IPS DF 6.9 (cell line): ENCODE measurements at regions not wholly inside any gene's neighbourhood (a gene's known extent, or its start where the extent isn't known, plus 50 kb on each side); places are given as distances from the start of the nearest gene placed in this dataset.
A peak's percentile ranks its signal among the peaks of the same experiment; 100 is the strongest.
"Not testable (repeated sequence)": the region's sequence is repeated elsewhere in the genome, so short reads cannot be mapped to it uniquely, and the experiment has no call there.

Experiments
- DNase-seq: peaks from one replicate; pipeline ENCODE4 v3.0.0-alpha.2; 2013; ENCODE audit warnings: low read depth, low spot score
- H3K27ac ChIP-seq: one replicate; pipeline ENCODE4 v1.5.1; 2013; ENCODE audit warnings: low read length, control low read depth
- H3K27me3 ChIP-seq: 2 replicates; pipeline ENCODE4 v1.6.1; 2013; ENCODE audit warnings: mild to moderate bottlenecking, low read length; ENCODE audit not compliant: control insufficient read depth, insufficient read depth
- H3K36me3 ChIP-seq: 2 replicates; pipeline ENCODE4 v1.6.1; 2013; ENCODE audit warnings: low read length; ENCODE audit not compliant: control insufficient read depth, insufficient read depth
- H3K4me1 ChIP-seq: 2 replicates; pipeline ENCODE4 v1.6.1; 2013; ENCODE audit warnings: low read length; ENCODE audit not compliant: control insufficient read depth, insufficient read depth
- H3K4me3 ChIP-seq: 2 replicates; pipeline ENCODE4 v1.5.1; 2013; ENCODE audit warnings: mild to moderate bottlenecking, low read length
- H3K9me3 ChIP-seq: 2 replicates; pipeline ENCODE4 v1.6.1; 2013; ENCODE audit warnings: low read length, inconsistent platforms; ENCODE audit not compliant: control insufficient read depth, insufficient read depth
- WGBS: extraction: QIAGEN DNeasy Blood & Tissue Kit; methylation state at CpG from one replicate; pipeline ENCODE4 v1.1.7; 2013; ENCODE audit warnings: mixed read lengths, missing lambda C conversion rate; ENCODE audit not compliant: insufficient read length, insufficient coverage; 5-methylcytosine and 5-hydroxymethylcytosine counted together

DNA sequence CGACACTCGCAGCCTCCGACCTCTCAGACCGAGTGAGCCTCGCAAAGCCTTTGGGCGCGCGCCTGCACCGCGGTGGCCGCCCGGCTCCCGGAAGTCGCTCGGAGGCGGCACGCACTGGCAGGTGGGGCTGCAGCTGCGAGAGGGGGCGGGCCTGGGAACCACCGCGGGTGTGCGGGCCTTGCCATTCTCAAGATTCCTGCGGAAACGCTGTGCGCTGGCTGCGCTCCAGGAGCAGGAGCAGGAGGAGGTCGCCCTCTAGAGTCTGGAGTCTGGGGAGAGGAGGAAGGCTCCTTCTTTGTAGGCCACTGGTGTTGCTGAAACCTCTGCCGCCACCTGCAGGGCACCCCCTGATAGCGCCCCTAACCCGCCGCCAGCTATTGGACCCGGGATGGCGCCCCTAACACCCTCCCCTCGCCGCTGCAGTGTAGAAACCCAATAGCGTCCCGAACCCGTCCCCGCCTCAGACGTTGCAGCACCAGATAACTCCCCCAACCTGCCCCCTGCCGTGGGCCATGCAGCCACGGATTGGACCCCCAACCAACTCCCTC lies 230.6 kb downstream of the LIPI start:
- not testable (repeated sequence) for H3K27ac ChIP-seq, H3K9me3 ChIP-seq, H3K4me3 ChIP-seq, H3K27me3 ChIP-seq, H3K4me1 ChIP-seq, H3K36me3 ChIP-seq
- no CpG with 5 or more reads among the region's 42 CpGs for WGBS
- DNase-seq: peak; percentile 4

- H3K36me3 ChIP-seq, H3K27me3 ChIP-seq, H3K4me3 ChIP-seq, H3K4me1 ChIP-seq, H3K9me3 ChIP-seq, DNase-seq, H3K27ac ChIP-seq: not testable (repeated sequence)
- no CpG with 5 or more reads among the region's 26 CpGs for WGBS
Measured at GRCh38 chr21:13979608-13980007, 231.1 kb downstream of the LIPI start.

- DNase-seq, H3K4me1 ChIP-seq, H3K36me3 ChIP-seq, H3K4me3 ChIP-seq, H3K27ac ChIP-seq, H3K9me3 ChIP-seq, H3K27me3 ChIP-seq: not testable (repeated sequence)
Measured at GRCh38 chr21:13974582-13974981, 236.2 kb downstream of the LIPI start.

DNA sequence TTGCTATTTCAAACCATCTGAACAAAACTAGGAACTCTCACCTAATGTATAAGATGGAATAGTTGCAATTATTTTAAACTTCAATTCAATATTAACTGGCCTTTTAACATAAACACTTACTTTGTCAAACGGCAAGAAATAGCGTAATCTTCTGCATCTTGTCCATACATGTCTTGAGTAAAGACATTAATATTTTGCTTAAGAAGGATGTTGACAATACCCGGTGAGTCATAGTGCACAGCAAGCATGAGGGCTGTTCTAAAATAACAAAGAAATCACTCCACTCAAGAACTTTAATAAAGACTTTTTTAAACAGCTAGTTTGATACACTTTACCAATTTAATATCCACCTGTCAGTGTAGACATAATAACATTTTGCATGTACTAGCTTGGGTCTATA lies 240.9 kb downstream of the LIPI start:
- not testable (repeated sequence) for H3K4me3 ChIP-seq, H3K27ac ChIP-seq, H3K27me3 ChIP-seq, H3K36me3 ChIP-seq, H3K4me1 ChIP-seq, DNase-seq, H3K9me3 ChIP-seq
- no CpG with 5 or more reads among the region's 3 CpGs for WGBS

- whole genome bisulfite sequencing: no CpG with 5 or more reads among the region's 2 CpGs
Measured at GRCh38 chr21:13969002-13969401, 241.8 kb downstream of the LIPI start.

GRCh38 chr21:13963259-13963658 lies 247.5 kb downstream of the LIPI start:
- not testable (repeated sequence) for H3K4me1 ChIP-seq, DNase-seq, H3K4me3 ChIP-seq, H3K27me3 ChIP-seq, H3K9me3 ChIP-seq, H3K27ac ChIP-seq, H3K36me3 ChIP-seq
- WGBS: no CpG with 5 or more reads among the region's 3 CpGs

More at GRCh38 chr21:13969002-13969401, 241.8 kb downstream of the LIPI start:
- not testable (repeated sequence) for H3K9me3 ChIP-seq, H3K27ac ChIP-seq, H3K4me1 ChIP-seq, H3K36me3 ChIP-seq, H3K4me3 ChIP-seq, H3K27me3 ChIP-seq, DNase-seq

DNA sequence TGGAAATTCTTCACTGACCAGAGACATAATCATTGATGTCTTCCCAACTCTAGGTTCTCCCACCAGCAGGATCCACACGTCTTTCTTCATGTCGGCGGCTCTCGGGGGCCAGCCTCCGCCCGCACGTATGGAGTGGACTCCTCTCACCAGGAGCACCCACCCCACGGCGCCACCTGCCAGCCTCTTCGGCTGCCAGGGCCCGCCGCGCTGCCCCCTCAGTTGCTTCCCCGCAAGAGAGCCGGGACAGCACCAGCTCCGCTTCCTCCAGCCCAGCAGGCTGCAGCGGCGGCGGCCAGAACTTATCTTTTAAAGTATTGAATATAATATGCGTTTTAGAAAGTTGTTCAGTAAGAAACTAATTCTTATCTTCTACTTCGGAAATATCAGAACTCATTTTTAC lies 273.5 kb downstream of the LIPI start:
- Histone ChIP-seq H3K9me3 (no peaks in the 10 kb centered on the region), H3K27ac (no peak overlapping the region), H3K4me1 (no peaks in the 10 kb centered on the region; the same call in 1 of the 2 replicates), H3K27me3 (no peaks in the 10 kb centered on the region), H3K36me3 (no peaks in the 10 kb centered on the region), H3K4me3 (no peak overlapping the region)
- no peak for DNase-seq
- no CpG with 5 or more reads among the region's 21 CpGs for WGBS

GRCh38 chr21:13936033-13936937 lies 274.5 kb downstream of the LIPI start:
- WGBS: no CpG with 5 or more reads among the region's 38 CpGs
- not testable (repeated sequence) for H3K36me3 ChIP-seq, H3K4me3 ChIP-seq, H3K9me3 ChIP-seq, H3K27ac ChIP-seq, H3K4me1 ChIP-seq, H3K27me3 ChIP-seq, DNase-seq

DNA sequence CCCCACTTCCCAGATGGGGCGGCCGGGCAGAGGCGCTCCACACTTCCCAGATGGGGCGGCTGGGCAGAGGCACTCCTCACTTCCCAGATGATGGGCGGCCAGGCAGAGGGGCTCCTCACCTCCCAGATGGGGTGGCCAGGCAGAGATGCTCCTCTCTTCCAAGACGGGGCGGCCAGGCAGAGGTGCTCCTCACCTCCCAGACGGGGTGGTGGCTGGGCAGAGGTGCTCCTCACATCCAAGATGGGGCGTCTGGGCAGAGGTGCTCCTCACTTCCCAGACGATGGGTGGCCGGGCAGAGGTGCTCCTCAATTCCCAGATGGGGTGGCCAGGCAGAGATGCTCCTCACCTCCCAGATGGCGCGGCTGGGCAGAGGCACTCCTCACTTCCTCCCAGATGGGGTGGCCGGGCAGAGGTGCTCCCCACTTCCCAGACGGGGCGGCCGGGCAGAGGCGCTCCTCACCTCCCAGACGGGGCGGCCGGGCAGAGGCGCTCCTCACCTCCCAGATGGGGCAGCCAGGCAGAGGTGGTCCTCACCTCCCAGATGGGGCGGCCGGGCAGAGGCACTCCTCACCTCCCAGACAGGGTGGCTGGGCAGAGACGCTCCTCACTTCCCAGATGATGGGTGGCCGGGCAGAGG lies 275.2 kb downstream of the LIPI start:
- H3K4me3 ChIP-seq, H3K9me3 ChIP-seq, H3K36me3 ChIP-seq, DNase-seq, H3K27me3 ChIP-seq, H3K27ac ChIP-seq, H3K4me1 ChIP-seq: not testable (repeated sequence)
- no CpG with 5 or more reads among the region's 26 CpGs for WGBS

- H3K4me3 ChIP-seq, DNase-seq, H3K9me3 ChIP-seq, H3K27ac ChIP-seq, H3K36me3 ChIP-seq, H3K27me3 ChIP-seq, H3K4me1 ChIP-seq: not testable (repeated sequence)
- WGBS: no CpG with 5 or more reads among the region's 23 CpGs
Measured at GRCh38 chr21:13934887-13935342, 275.8 kb downstream of the LIPI start.
